Lung (tissue), 11 donors: ENCODE measurements at regions not wholly inside any gene's neighbourhood (a gene's known extent, or its start where the extent isn't known, plus 50 kb on each side); places are given as distances from the start of the nearest gene placed in this dataset.
"Not testable (repeated sequence)": the region's sequence is repeated elsewhere in the genome, so short reads cannot be mapped to it uniquely, and the experiment has no call there.

Experiments used
- ATAC-seq: fragments of 200-7000 bp; cut with Tn5 transposase; one replicate; pipeline ENCODE4 v1.9.1; 2020; ENCODE audit warnings: moderate number of reproducible peaks; ENCODE audit not compliant: insufficient read depth, low FRiP score
- DNase-seq, 3 donors: peaks; one replicate each; pipeline ENCODE4 v3.0.0-alpha.2; 2013 to 2017
- H3K27ac ChIP-seq, 2 donors: one replicate each; pipeline ENCODE4 v1.5.1; 2013; ENCODE audit warnings: mild to moderate bottlenecking in 2 of 2, moderate library complexity in 2 of 2, control low read depth in 1 of 2, inconsistent platforms in 1 of 2, low read depth in 1 of 2, low read length in 1 of 2
- H3K27me3 ChIP-seq, 3 donors: one replicate each; pipeline ENCODE4 v1.5.1; 2013; ENCODE audit warnings: low read length in 2 of 3; ENCODE audit not compliant: control insufficient read depth in 3 of 3, insufficient read depth in 3 of 3
- H3K36me3 ChIP-seq, 4 donors: one replicate each; pipeline ENCODE4 v1.5.1; 2013; ENCODE audit warnings: low read length in 4 of 4, mild to moderate bottlenecking in 1 of 4, moderate library complexity in 1 of 4; ENCODE audit not compliant: control insufficient read depth in 4 of 4, insufficient read depth in 4 of 4
- H3K4me1 ChIP-seq, 5 donors: one replicate each; pipeline ENCODE4 v1.5.1; 2013; ENCODE audit warnings: low read length in 5 of 5, mild to moderate bottlenecking in 2 of 5, moderate library complexity in 1 of 5; ENCODE audit not compliant: control insufficient read depth in 5 of 5, insufficient read depth in 5 of 5
- H3K4me3 ChIP-seq: one replicate; pipeline ENCODE4 v1.5.1; 2013; ENCODE audit warnings: mild to moderate bottlenecking, control low read depth, moderate library complexity
- H3K9ac ChIP-seq, 2 donors: one replicate each; pipeline ENCODE4 v1.5.1; 2013; ENCODE audit warnings: low read length in 2 of 2, control low read depth in 1 of 2; ENCODE audit not compliant: insufficient read depth in 1 of 2
- H3K9me3 ChIP-seq, 4 donors: one replicate each; pipeline ENCODE4 v1.5.1; 2013; ENCODE audit warnings: low read length in 3 of 4, mild to moderate bottlenecking in 1 of 4, moderate library complexity in 1 of 4; ENCODE audit not compliant: control insufficient read depth in 4 of 4, insufficient read depth in 3 of 4
- CTCF ChIP-seq: IDR thresholded peaks from 2 replicates; pipeline ENCODE4 v1.5.1; 2012; ENCODE audit warnings: mild to moderate bottlenecking; ENCODE audit errors: control extremely low read depth, extremely low read depth
- WGBS, 2 donors: extraction: QIAGEN DNeasy Blood & Tissue Kit; methylation state at CpG; one replicate each; pipeline ENCODE4 v1.1.7; 2013; 5-methylcytosine and 5-hydroxymethylcytosine counted together
- donor health status: control.
- donor health status: control.
- donor health status: Bipolar disorder and iron deficiency.
- donor health status: healthy.
- donor health status: DM: yes; HTN: yes; CAD: no.

GRCh38 chr12:34223640-34224039 lies 201.3 kb downstream of the ALG10 start:
- no peak overlapping the region for H3K4me3 ChIP-seq
- TF ChIP-seq CTCF, result no peak
- ATAC-seq (no peak), DNase-seq (no peak)
- H3K27ac ChIP-seq, result no peak overlapping the region
- peaks cover 0 to 3% (median 1%) of the 10 kb centered on the region in 4 donors for H3K9me3 ChIP-seq
- no peaks in the 10 kb centered on the region for H3K27me3 ChIP-seq
- no peaks in the 10 kb centered on the region for H3K4me1 ChIP-seq
- WGBS, 2 donors, result 79 to 81% methylated on average over 3 of the region's 3 CpGs
- no peak overlapping the region for H3K9ac ChIP-seq
- H3K36me3 ChIP-seq, result no peaks in the 10 kb centered on the region

GRCh38 chr12:34226044-34226443 lies 203.7 kb downstream of the ALG10 start:
- DNase-seq, result not testable (repeated sequence)

GRCh38 chr12:34228046-34228445 lies 205.8 kb downstream of the ALG10 start:
- not testable (repeated sequence) for ATAC-seq, H3K9me3 ChIP-seq, H3K4me1 ChIP-seq, H3K4me3 ChIP-seq, H3K27ac ChIP-seq, DNase-seq, H3K9ac ChIP-seq, H3K36me3 ChIP-seq, H3K27me3 ChIP-seq
- 46 to 50% methylated on average over 3 of the region's 3 CpGs for WGBS, 2 donors

More at GRCh38 chr12:34226044-34226443, 203.7 kb downstream of the ALG10 start:
- not testable (repeated sequence) for H3K9ac ChIP-seq, H3K9me3 ChIP-seq, ATAC-seq, H3K4me1 ChIP-seq, H3K27me3 ChIP-seq, H3K27ac ChIP-seq, H3K4me3 ChIP-seq, H3K36me3 ChIP-seq

- not testable (repeated sequence) for H3K27me3 ChIP-seq, H3K4me1 ChIP-seq, H3K27ac ChIP-seq, H3K4me3 ChIP-seq, H3K36me3 ChIP-seq, ATAC-seq, H3K9me3 ChIP-seq, H3K9ac ChIP-seq, DNase-seq
- 81 to 85% methylated on average over 2 of the region's 2 CpGs for WGBS, 2 donors
These were observed 206.7 kb downstream of the ALG10 start for GRCh38 chr12:34229033-34229432.

- Histone ChIP-seq H3K9ac (no peak overlapping the region), H3K9me3 (peaks cover 0 to 12% (median 4%) of the 10 kb centered on the region in 4 donors), H3K27ac (no peak overlapping the region), H3K4me1 (no peaks in the 10 kb centered on the region), H3K4me3 (no peak overlapping the region), H3K36me3 (no peaks in the 10 kb centered on the region), H3K27me3 (no peaks in the 10 kb centered on the region)
- DNase-seq (no peak), ATAC-seq (no peak)
- 88 to 95% methylated on average over 5 of the region's 5 CpGs for WGBS, 2 donors
- TF ChIP-seq CTCF, result no peak
These were observed 211.3 kb downstream of the ALG10 start for GRCh38 chr12:34233618-34234017.
